ENCODE measurements at regions not wholly inside any gene's neighbourhood (a gene's known extent, or its start where the extent isn't known, plus 50 kb on each side); places are given as distances from the start of the nearest gene placed in this dataset.

DNA sequence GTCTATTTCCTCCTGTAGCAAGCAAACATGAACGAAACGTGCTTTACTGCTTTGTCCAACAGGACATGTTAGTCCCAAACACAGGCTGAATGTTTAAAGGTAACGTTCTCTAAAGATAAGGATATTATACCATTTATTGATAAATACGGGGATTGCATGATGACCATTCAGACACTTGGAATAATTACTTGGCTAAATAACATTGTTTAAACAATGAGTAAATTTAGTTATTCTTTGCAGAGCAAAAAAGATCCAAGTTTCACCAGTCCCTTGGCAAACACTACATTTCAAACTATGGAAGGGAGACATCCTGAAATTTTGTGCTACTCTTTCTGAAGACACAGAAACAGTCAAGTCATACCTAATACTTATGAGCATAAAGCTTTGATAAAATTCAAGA, 88.0 kb downstream of the ZNF280B start:
- no peaks in the 10 kb centered on the region for H3K9me1 ChIP-seq (ENCODE audit: insufficient read depth, low read length)
- H3K56ac ChIP-seq (ENCODE audit: extremely low read depth, insufficient read depth, low read length) = no peak overlapping the region
- no peak overlapping the region for H3K4ac ChIP-seq (ENCODE audit: low read depth, low read length)
- no peak overlapping the region for H3K27ac ChIP-seq (ENCODE audit: insufficient read depth, low read length)
- no peaks in the 10 kb centered on the region for H4K20me1 ChIP-seq (ENCODE audit: insufficient read depth, low read length)
- no peak overlapping the region for H2BK5ac ChIP-seq (ENCODE audit: low read depth, low read length, poor library complexity, severe bottlenecking)
- intact Hi-C loops (cut with micrococcal nuclease) (no loop called here), dilution Hi-C loops (cut with HindIII; ENCODE audit: low sequenced_read_pairs, unreplicated experiment) (no loop called here), in situ Hi-C loops (cut with MboI; ENCODE audit: low sequenced_read_pairs) (no loop called here)
- no peaks in the 10 kb centered on the region for H3K9me3 ChIP-seq (ENCODE audit: control insufficient read depth, insufficient read depth, low read length)
- no peak overlapping the region for H3K14ac ChIP-seq (replicated peaks; ENCODE audit: low read depth, low read length)
- no peak overlapping the region for H2AK5ac ChIP-seq (ENCODE audit: low read depth, low read length)
- H3K9ac ChIP-seq (ENCODE audit: low read depth, low read length) = no peak overlapping the region
- no TSS peak for BruUV-seq (replicated peaks)
- no peak overlapping the region for H2BK20ac ChIP-seq (ENCODE audit: low read depth, low read length)
- H3K4me3 ChIP-seq (ENCODE audit: insufficient read depth, low read depth, low read length) = no peak overlapping the region
- no peak overlapping the region for H4K91ac ChIP-seq (ENCODE audit: insufficient read depth, low read depth, low read length)
- no peak overlapping the region for H3K18ac ChIP-seq (ENCODE audit: low read depth, low read length)
- CTCF ChIA-PET = no interaction called here
- H3K36me3 ChIP-seq (ENCODE audit: control insufficient read depth, insufficient read depth, low read length) = no peaks in the 10 kb centered on the region
- no peak for TF ChIP-seq BHLHE40 (IDR thresholded peaks at IDR 0.05; ENCODE audit: low read depth, low read length)
- TF ChIP-seq, protein P1, sequence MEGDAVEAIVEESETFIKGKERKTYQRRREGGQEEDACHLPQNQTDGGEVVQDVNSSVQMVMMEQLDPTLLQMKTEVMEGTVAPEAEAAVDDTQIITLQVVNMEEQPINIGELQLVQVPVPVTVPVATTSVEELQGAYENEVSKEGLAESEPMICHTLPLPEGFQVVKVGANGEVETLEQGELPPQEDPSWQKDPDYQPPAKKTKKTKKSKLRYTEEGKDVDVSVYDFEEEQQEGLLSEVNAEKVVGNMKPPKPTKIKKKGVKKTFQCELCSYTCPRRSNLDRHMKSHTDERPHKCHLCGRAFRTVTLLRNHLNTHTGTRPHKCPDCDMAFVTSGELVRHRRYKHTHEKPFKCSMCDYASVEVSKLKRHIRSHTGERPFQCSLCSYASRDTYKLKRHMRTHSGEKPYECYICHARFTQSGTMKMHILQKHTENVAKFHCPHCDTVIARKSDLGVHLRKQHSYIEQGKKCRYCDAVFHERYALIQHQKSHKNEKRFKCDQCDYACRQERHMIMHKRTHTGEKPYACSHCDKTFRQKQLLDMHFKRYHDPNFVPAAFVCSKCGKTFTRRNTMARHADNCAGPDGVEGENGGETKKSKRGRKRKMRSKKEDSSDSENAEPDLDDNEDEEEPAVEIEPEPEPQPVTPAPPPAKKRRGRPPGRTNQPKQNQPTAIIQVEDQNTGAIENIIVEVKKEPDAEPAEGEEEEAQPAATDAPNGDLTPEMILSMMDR (conservative IDR thresholded peaks at IDR 0.05; ENCODE audit: low read depth, low read length) = no peak
- TF ChIP-seq RFX5 (IDR thresholded peaks at IDR 0.05; ENCODE audit: low read depth, low read length) = no peak
- TF ChIP-seq MAFK (IDR thresholded peaks at IDR 0.05; ENCODE audit: low read depth, low read length) = no peak
- TF ChIP-seq RAD21 (IDR thresholded peaks at IDR 0.05; ENCODE audit: low read length) = no peak
- TF ChIP-seq CHD1 (IDR thresholded peaks at IDR 0.05; ENCODE audit: low read depth, low read length) = no peak
- no peak for TF ChIP-seq RCOR1 (IDR thresholded peaks at IDR 0.05; ENCODE audit: insufficient replicate concordance, low read length)
- TF ChIP-seq SMC3 (IDR thresholded peaks at IDR 0.05; ENCODE audit: low read depth, low read length) = no peak
- TF ChIP-seq USF2 (IDR thresholded peaks at IDR 0.05; ENCODE audit: low read depth, low read length) = no peak
- TF ChIP-seq CEBPB (IDR thresholded peaks at IDR 0.05; ENCODE audit: low read depth, low read length) = no peak
- no peak for TF ChIP-seq FOS (IDR thresholded peaks at IDR 0.05; ENCODE audit: low read depth, low read length)
- no peak for TF ChIP-seq MAZ (IDR thresholded peaks at IDR 0.05; ENCODE audit: borderline replicate concordance, low read depth, low read length)
- no peak for TF ChIP-seq MXI1 (IDR thresholded peaks at IDR 0.05; ENCODE audit: borderline replicate concordance, low read depth, low read length)
- TF ChIP-seq NFE2L2 (IDR thresholded peaks at IDR 0.05; ENCODE audit: low read depth, low read length) = no peak
- no peak for TF ChIP-seq POLR2A (IDR thresholded peaks at IDR 0.05; ENCODE audit: low read depth, low read length)
- TF ChIP-seq ELK1 (IDR thresholded peaks at IDR 0.05; ENCODE audit: borderline replicate concordance, low read depth, low read length) = no peak
- H4K5ac ChIP-seq (ENCODE audit: low read depth, low read length) = no peak overlapping the region
- no peak for DNase-seq
- H2BK15ac ChIP-seq (ENCODE audit: low read depth, low read length) = no peak overlapping the region
- H4K8ac ChIP-seq (ENCODE audit: low read depth in 2 of 2, low read length in 2 of 2) = no peak overlapping the region
- no peak overlapping the region for H3K23ac ChIP-seq (ENCODE audit: low read depth, low read length)
- peaks cover 11% of the 10 kb centered on the region for H3K27me3 ChIP-seq (ENCODE audit: control insufficient read depth, insufficient read depth, low read length)
- H3K79me1 ChIP-seq (ENCODE audit: low read depth in 1 of 2, low read length in 2 of 2) = no peaks in the 10 kb centered on the region
- POLR2A ChIA-PET (ENCODE audit: unreplicated experiment) = no interaction called here
- no peak overlapping the region for H2AK9ac ChIP-seq (replicated peaks; ENCODE audit: low read depth, low read length, poor library complexity)
- H3K4me2 ChIP-seq (ENCODE audit: low read depth, low read length) = no peak overlapping the region
- no peak overlapping the region for H2AFZ ChIP-seq (replicated peaks; ENCODE audit: low read length, poor library complexity)
- ATAC-seq (ENCODE audit: low read depth) = no peak
- H2BK120ac ChIP-seq (ENCODE audit: low read depth, low read length) = no peak overlapping the region
- H3K4me1 ChIP-seq (ENCODE audit: control insufficient read depth, insufficient read depth, low read length) = no peaks in the 10 kb centered on the region
- no CpG with 5 or more reads among the region's 4 CpGs for WGBS, 2 experiments (ENCODE audit: extremely low coverage in 2 of 2, insufficient read length in 1 of 2)

Measured in IMR-90 (cell line).